Skin of body (tissue), 1 donor: ENCODE measurements at regions not wholly inside any gene's neighbourhood (a gene's known extent, or its start where the extent isn't known, plus 50 kb on each side); places are given as distances from the start of the nearest gene placed in this dataset.

Source experiments
- DNase-seq: peaks from one replicate; lab custom pipeline; 2025; lab: John Stamatoyannopoulos, UW

DNA sequence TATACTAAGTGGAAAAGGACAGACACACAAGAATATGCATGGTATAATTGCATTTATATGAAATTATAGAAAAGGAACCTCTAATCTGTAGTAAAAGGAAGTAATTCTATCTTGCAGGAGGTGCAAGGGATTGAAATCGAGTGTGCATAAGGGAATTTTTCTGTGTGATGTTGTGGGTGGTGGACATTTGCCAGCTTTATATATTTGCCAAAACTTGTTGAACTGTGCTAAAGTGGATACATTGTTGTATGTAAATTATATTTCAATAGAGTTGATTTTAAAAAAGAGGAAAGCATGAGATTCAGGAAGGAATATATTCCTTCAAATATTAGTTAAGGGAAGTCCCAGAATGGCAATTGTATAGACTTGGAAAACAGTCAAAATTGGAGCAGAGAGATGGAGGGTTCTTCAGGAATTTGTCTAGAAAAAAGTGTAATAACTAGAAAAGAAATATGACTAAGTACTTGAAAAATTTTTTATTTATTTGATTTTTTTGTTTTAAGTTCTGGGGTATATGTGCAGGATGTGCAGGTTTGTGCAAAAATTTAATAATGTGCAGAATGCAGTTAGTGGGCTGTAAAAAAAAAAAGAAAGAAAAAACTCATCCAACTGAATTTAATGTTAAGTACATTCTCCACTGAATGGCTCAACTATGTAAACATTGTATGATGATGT lies 96.1 kb downstream of the ARL4A start:
- DNase-seq = no peak

DNA sequence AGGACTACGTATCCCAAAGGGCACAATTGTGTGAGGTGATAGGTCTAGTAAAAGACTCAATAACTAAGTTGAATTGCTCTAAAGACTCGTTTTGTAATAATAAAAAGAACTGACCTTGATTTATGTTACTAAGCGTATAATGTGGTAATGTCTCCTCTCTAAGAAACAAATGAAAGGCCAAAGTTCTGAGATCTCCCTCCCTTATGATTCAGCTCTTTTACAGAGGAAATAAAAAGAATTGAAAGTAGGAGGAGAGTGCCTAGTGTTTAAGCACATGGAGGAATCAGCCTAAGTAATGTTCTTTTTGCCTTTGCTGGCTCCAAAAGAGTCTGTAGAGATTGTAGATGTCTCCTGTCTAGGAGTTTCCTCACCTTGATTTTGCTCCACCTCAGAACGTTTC lies 98.0 kb downstream of the ARL4A start:
- DNase-seq = no peak

DNA sequence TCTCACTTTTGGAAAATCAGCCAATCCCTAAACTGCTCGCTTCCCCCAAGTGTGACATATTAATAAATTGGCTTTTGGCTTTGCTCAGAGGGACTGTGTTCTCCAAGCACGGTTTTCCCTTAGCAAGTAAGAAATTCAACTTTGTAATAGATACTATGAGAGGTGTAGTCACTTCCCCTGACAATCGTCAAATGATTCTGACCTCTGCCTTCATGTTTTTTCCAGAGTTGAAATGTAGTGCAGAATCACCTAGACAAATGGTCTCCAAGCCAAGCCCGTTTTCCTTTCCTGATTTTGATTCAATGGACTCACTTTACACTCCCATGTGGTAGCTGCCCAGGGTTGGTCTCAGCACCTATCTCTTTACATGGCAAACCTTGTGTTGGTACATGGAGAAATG lies 99.1 kb downstream of the ARL4A start:
- no peak for DNase-seq

DNA sequence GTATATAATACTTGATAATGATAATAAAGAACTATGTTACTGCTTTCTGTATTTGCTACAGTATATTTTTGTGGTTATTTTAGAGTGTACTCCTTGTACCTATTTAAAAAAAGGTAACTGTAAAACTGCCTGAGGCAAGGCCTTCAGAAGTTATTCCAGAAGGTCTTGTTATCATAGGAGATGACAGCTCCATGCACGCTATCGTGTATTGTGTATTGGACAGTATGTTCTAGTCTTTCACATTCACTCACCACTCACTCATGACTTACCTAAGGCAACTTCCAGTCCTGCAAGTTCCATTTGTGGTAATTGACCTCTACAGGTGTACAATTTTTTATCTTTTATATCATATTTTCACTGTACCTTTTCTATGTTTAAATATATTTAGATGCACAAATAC lies 100.7 kb downstream of the ARL4A start:
- no peak for DNase-seq

DNA sequence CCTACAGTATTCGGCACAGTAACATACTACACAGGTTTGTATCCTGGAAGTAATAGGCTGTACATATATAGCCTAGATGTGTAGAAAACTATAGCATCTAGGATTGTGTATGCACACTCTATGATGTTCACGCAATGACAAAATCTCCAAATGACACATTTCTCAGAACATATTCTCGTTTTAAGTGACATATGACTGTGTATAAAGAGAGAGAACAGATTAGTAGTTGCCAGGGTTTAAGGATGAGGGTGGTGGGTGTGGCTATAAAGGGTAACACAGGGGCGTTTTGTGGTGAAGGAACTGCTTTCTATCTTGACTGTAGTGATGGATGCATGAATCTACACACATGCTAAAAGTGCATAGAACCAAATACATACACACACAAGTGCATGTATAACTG lies 101.2 kb downstream of the ARL4A start:
- DNase-seq = no peak

DNA sequence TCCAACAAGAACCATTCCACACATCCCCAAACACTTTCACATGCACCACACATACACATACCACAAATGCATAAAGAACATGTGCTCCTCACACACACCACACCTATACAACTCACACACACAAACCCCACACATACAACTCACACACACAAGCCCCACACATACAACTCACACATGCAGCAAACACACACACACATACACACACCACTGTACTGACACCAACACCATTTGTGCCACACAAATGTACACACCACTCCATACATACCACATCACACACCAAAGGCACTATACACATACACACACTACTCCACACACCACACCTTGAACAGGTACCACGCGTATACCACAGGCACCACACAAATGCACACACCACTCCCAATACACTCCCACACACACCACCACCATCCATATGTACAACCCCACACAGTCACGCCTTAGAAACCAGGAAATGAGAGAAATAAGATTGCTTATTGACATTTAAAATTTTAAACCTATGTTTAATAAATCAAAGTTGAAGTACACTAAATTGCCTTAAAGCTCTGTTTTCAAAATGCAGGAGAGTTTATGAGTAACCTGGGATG lies 107.4 kb downstream of the ARL4A start:
- DNase-seq = no peak

DNA sequence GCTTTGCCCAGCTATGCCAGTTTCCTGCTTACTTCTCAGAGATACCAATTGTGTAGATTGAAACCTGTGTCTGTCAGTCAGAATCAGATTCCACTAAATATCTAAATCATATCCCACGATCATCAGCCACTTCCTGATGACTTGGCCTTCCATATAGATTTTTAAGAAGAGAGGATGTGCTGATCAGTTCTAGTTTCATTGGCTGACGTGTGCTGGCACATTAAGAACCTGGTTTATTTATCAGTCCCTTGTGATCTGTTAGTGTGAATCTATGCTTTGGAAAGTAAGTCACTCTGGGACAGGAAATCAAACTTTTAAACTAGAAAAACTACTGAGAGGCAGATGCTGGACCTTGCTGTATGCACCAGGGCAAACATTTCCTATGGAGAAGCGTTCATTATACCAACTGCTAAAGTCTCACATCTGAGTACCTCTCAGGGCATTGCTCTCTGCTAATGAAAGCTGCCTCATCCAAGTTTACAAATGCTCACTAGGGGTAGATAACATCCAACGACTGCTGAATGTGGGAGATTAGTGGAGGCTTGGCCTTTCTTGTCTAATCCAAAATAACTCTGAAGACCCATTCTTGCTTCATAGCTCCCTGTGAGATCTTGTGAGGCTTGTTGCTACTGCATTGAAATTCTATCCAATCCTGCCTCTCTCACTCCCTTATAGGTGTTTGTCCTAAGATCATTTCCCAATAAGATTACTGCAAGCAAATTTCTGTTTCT lies 109.1 kb downstream of the ARL4A start:
- DNase-seq = no peak

DNA sequence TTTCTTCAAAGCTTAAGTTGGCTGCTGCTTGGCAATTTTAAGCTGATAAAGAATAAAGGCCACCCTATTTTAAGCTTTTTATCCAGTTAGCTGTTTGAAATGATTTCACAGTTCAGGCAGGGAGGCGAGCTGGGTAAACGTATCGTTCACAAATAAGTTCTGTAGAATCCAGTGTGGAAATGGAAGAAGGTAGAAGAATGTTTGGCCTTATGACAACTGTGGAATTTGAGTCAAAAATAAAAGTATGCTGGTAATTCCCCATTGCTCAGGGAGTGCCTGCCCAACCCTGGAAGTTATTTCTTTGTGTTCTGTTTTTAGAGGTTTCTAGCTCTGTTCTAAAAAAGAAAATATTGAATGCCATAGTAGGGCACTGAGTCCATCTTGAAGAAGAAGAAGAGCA lies 113.1 kb downstream of the ARL4A start:
- DNase-seq = no peak

DNA sequence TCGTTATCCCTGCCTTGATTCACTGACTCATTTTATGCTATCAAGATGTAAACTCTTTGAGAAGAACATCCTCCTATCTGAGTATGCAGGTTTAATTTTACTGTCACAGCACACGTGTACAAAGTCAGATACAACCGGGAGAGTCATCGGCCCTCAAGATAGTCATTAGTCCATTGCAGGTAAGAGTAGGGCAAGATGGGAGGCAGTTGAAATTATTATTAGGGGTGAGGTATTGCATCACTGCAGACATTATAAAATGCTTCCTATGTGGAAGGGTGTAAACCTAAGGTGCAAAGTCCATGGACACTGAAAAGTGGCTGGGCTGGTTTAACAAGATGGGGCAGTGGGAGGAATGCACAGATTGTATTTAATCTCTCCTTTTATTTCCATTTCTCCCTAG lies 113.7 kb downstream of the ARL4A start:
- DNase-seq = no peak

DNA sequence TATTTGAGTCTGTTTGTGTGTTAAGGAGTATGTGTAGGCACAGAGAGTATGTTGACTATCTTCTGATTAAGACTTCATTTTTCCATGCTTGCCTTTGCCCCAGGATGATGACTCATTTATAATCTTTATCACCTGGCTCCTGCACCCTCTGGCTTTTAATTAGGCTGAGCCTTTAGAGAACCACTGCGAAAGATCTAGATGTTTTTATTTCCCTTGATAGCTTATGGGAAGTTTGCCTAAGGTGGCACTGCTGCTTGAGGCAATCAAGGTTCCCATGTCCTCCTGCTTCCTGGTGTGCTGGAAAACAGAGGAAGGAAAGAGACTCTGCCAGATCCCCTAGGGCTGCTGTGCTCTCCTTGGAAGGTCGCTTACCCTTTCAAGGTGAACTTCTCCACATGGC lies 114.6 kb downstream of the ARL4A start:
- DNase-seq = no peak

DNA sequence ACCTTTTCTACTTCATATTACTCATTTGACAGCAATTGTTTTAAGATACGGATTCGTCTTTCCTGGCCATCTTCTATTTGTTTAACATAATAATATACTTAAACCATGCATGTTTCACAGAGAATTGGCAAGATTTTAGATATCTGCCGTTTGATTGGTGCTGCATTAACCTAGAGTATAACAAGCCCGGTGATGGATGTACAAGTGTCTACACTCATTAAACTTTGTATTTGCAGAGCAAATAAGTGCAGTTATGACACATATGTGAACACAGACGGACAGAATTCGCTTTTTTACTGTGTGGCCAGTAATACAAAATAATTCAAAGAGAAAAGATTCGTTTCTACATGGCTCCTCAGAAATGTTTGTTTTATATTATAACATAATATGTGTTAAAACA lies 116.1 kb downstream of the ARL4A start:
- no peak for DNase-seq

DNA sequence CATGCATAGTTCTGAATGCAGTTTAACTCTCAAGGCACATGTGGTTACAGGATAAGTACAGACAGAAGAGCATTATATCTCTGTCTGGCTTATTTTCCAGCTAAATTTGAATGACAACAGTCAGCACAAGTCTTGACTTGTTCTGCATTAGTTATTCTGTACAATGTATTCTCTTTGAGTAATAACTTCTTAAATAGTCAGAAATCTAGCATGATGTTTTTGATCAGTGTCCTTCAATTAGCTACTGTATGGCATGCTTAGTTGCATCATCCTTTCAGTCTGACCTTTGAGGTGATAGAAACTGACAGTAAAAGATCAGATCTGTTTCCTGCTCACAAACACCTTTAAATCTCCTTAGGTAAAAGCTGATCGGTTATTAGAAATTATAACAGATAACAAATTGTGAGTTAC lies 118.1 kb downstream of the ARL4A start:
- DNase-seq = no peak

DNA sequence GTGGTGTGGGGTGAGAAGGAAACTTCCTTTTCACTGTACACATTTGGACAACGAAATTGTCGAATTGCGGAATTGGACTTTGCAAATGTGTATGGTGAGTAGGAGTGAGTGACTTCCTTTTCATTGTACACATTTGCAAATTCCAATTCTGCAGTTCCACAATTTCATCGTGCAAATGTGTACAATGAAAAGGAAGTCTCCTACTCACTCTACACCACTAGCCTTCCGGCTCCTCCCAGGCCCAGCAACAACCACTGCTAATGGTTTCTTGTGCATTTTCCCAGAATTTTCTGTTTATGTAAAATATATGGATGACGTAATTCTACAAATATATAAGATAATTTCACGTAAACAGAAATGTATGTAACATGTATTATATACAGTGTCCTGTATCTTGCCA lies 118.5 kb downstream of the ARL4A start:
- DNase-seq = no peak

DNA sequence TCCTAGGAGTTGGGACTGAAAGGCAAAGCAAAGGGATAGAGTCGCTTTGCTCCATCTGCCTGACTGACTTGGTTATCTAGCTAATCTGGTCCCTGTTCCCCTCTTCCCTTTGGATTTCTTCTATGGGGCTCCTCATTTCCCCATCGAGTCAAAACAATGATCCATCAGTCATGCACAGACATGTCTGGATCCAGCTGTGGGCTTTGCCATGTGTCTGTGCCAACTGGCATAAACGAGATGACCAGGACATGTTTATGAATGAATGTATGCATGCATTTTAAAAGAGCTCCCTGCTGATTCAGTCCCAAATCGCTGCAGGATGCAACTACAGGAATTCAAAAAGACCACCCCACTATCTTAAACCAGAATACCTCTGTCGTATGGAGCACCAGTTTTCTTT lies 122.0 kb downstream of the ARL4A start:
- DNase-seq = no peak

DNA sequence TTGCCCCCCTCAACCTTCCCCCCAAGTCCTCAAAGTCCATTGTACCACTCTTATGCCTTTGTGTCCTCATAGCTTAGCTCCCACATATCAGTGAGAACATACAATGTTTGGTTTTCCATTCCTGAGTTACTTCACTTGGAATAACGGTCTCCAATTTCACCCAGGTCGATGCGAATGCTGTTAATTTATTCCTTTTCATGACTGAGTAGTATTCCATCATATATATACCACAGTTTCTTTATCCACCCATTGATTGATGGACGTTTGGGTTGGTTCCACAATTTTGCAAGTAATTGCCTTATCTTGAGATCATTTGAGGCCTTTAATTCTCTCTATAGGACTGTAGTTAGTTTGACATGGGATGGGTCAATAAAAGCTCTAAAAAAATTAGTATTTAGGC lies 124.7 kb downstream of the ARL4A start:
- no peak for DNase-seq

DNA sequence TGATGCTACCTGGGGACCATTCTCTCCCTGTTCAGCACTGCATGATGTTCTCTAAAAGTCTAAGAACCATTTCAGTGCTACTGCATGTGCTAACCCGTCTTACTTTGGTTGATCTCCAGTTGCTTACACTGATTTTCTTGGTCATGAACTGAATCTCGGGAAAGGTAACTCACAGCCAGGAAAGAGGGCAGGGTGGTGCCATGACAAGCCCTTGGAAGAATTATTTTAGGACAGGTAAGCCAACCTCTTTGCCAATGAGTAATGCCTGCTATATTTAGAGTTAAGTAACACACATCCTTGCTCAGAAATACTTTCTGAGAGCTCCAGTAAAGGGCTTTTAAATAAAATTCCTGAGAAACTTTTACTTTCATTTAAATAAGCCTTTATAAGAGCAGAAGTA lies 126.7 kb downstream of the ARL4A start:
- no peak for DNase-seq

DNA sequence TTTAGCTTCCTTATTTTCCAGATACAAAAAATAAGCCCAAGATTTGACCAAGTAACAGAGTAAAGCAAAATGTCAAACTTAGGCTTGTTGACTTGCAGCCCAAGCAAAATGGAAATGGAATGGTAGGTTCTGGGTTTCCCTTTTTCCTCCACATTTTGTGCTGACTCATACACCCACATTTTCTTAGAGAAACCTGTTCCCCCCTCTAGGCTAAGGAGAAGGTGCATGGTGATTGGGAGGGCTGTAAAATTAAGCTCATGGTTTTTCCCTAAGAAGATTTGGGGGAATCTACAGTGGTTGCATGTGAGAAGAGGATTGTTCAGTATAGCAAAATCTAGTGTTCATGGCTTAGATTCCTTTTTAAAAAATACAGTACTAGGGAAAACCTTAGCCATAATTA lies 127.4 kb downstream of the ARL4A start:
- no peak for DNase-seq

DNA sequence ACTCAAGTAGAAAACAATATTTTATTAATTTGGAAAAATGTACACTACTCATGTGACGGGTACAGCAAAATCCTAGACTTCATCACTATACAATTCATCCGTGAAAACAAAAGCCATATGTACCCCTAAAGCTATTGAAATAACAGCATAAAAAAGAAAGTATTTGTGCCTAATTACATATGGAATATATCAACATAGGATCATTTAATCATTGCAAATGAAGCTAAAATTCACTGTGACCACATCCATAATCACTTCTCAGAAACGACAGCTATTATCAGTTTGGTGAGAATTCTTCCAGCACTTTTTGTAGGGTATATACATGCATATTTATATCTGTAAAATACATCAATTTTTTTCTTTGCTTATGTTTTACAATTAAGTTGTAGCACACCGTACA lies 128.0 kb downstream of the ARL4A start:
- DNase-seq = no peak

DNA sequence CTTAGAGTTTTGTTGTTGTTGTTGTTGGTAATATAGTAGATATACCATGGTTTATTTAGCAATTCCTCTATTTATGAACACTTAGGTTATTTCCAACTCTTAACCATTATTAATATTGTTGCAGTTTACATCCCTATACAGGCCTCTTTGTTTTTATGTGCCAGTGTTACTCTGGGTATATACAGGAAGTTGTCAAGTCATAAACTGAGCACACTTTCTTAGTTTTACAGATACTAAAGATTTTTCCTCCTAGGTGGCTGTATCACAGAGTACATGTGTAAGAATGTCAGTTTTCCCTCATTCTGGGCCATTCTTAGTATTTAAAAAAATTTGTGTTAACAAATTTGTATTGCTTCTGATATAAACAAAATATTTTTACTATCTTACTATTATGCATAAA lies 128.4 kb downstream of the ARL4A start:
- no peak for DNase-seq

DNA sequence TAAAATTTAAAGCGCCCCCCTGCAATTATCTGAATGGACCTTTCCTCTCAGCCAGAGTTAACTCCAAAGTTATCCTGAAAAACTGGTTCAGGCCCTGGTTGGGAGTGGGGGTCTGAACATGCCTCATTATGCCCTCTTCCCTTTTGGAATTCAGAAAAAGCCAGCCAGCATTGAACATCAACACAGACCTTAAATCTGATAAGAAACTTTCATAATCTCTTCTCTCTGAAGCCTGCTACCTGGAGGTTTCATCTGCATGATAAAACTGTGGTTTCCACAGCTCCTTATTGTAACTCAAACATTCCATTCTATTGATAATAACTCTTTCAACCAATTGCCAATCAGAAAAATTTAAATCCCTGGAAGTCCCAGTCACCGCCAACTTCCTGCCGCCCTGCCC lies 133.3 kb downstream of the ARL4A start:
- DNase-seq = no peak

DNA sequence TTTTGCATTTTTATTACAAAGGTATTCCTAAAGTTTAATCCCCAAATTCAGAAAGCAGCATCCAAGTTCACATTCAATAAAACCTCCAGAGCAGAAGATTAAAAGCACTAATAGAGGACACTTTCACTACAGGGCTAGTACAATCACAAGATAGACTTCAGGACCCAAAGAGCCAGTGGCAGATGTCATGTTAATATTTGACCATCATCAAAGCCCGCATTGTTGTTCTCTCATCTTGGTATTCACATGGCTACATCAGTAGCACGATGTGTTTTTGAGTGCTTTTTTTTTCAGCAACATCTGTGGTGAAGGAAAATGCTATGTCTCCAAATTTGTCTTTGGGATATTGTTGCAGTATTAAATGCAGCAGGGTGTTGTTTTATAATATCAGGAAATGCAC lies 134.3 kb downstream of the ARL4A start:
- no peak for DNase-seq

DNA sequence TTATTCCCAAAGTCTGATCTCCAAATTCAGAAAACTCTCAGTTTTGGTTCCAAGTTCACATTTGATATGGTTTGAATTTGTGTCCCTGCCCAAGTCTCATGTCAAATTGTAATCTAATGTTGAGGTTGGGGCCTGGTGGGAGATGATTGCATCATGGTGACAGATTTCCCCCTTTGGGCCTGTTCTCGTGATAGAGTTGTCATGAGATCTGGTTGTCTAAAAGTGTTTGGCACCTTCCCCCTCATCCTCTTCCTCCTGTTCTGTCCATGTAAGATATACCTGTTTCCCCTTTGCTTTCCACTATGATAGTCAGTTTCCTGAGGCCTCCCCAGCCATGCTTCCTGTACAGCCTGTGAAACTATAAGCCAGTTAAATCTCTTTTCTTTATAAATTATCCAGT lies 138.6 kb downstream of the ARL4A start:
- no peak for DNase-seq

DNA sequence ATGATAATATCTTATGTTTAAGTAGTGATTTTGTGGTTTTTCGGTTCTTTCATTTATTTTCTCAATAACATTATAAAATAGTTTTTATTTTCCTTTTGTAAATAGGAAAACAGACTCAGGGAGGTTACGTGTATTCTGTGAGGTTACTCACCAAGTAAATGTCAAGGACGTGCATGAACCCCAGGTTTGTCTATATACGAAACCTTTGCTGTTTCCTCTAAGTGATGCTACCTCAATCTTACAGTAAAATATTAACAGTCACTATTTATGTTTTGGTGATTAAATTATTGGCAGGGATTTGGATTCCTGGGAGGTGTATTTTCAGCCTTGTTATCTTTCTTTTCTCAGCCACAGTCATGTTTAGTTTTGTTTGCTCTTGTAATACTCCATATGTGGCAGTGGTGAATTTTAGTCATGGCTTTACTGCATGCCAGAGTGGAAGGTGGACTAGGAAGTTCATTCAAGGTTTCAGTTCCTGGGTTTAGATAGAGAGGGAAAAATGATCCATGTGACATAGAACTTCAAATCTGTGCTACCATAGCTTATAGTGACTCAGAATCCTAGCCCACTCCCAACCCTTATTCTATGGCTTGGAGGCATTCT lies 139.9 kb downstream of the ARL4A start:
- DNase-seq = no peak
